Spinal cord (tissue), 9 donors: ENCODE measurements at regions not wholly inside any gene's neighbourhood (a gene's known extent, or its start where the extent isn't known, plus 50 kb on each side); places are given as distances from the start of the nearest gene placed in this dataset.

ENCODE experiments used
- DNase-seq, 6 donors: peaks; one replicate each; pipeline versions ENCODE4 v3.0.0 to v3.0.0-alpha.2; 2013 to 2015; ENCODE audit warnings: low spot score in 6 of 6, low read depth in 4 of 6
- H3K27ac ChIP-seq: one replicate; pipeline ENCODE4 v1.5.1; 2013; ENCODE audit warnings: low read depth, low read length, control low read depth
- H3K27me3 ChIP-seq: one replicate; pipeline ENCODE4 v1.6.1; 2013; ENCODE audit warnings: low read length; ENCODE audit not compliant: control insufficient read depth, insufficient read depth
- H3K36me3 ChIP-seq: one replicate; pipeline ENCODE4 v1.6.1; 2013; ENCODE audit warnings: low read length; ENCODE audit not compliant: control insufficient read depth, insufficient read depth
- H3K4me1 ChIP-seq: one replicate; pipeline ENCODE4 v1.6.1; 2013; ENCODE audit warnings: low read length; ENCODE audit not compliant: control insufficient read depth, insufficient read depth
- H3K4me3 ChIP-seq: one replicate; pipeline ENCODE4 v1.5.1; 2013; ENCODE audit warnings: low read depth, low read length, control low read depth
- H3K9me3 ChIP-seq: one replicate; pipeline ENCODE4 v1.6.1; 2013; ENCODE audit warnings: low read length; ENCODE audit not compliant: control insufficient read depth, insufficient read depth
- WGBS: methylation state at CpG from one replicate; pipeline ENCODE4 v1.1.5; 2013; ENCODE audit warnings: missing lambda C conversion rate; ENCODE audit not compliant: insufficient coverage; 5-methylcytosine and 5-hydroxymethylcytosine counted together
- donor health status: healthy.

DNA sequence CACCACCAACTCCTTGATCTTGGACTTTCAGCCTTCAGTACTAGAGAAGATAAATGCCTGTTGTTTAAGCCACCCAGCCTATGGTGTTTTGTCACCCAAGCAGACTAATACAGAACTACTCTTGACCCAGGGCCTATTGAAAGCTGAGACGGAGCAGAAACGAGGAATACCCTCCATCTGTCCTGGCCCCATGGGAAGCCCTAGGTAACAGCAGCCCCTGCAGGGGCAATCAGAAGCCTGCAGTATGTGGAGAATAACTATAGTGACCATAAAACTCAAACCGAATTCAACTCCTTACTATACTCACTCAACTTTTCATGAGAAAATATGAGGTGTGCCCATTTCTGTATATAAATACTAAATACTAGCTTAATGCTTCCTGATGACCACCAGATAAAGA, 307.4 kb downstream of the NUAK1 start:
- Histone ChIP-seq H3K27me3 (no peaks in the 10 kb centered on the region), H3K9me3 (no peaks in the 10 kb centered on the region), H3K27ac (no peak overlapping the region), H3K36me3 (no peaks in the 10 kb centered on the region), H3K4me1 (no peaks in the 10 kb centered on the region), H3K4me3 (no peak overlapping the region)
- no CpG with 5 or more reads among the region's 3 CpGs for WGBS
- no peak for DNase-seq

DNA sequence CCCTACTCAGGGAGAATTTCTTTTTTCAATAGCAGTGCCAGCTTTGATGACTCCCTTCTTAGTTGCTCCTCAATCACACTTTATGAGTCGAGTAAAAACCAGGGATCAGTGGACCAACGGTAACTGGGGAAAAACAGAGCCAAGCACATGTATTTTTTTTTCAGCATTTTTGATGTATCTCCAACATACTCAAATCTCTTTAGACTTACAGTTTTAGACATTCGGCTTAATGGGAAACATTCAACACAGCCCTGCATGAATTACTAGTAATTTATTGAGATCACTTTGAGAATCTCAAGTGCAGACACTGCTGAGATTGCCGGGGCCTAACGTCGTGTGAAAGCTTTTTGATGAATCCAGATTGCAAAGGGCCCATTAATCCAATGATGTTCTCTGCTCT, 306.7 kb downstream of the NUAK1 start:
- Histone ChIP-seq H3K27ac (no peak overlapping the region), H3K27me3 (no peaks in the 10 kb centered on the region), H3K9me3 (no peaks in the 10 kb centered on the region), H3K36me3 (no peaks in the 10 kb centered on the region), H3K4me1 (no peaks in the 10 kb centered on the region), H3K4me3 (no peak overlapping the region)
- DNase-seq: peak in 2 of 6 donors; percentile 17 to 75
- WGBS: 78% methylated on average over 5 of the region's 6 CpGs

DNA sequence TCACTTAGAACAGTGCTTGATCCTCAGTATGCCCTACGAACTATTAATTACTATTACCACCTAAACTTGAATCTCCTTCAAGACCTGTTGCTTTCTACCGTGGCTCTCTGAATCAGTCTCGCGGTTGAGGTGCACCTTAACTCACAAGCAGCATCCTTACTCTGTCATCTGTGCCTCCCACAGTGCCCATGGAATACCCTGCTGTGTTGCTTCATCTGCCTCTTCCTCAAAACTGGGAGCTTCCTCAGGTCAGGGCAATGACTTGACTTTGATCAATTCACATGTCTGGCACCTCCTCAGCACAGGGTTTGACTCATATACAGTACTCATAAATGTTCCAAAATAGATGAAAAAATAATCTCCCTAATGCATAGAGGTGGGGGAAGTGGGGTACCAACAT, 305.9 kb downstream of the NUAK1 start:
- Histone ChIP-seq H3K4me1 (no peaks in the 10 kb centered on the region), H3K9me3 (no peaks in the 10 kb centered on the region), H3K27ac (no peak overlapping the region), H3K27me3 (no peaks in the 10 kb centered on the region), H3K4me3 (no peak overlapping the region), H3K36me3 (no peaks in the 10 kb centered on the region)
- DNase-seq: no peak
- 94% methylated on average over 4 of the region's 4 CpGs for WGBS

DNA sequence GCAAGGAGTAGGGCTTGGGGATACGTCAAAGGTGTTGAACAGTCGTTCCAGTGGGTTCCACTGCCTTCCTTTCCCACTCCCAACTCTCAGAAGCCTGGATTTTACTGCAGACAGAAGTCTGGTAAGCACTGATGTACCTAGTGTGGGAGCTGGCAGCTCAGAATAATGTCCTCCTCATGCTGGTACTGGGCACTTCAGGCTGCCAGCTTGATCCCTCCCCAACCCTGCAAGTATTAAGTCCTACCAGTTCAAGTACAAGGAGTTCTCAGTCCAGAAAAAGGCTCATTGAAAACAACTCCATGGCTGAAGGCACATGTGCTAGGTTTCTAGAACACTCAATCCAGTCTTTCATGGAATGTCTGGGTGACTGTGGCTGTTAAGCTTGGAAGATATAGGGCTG, 304.3 kb downstream of the NUAK1 start:
- no peak for DNase-seq
- WGBS: no CpG with 5 or more reads among the region's 2 CpGs
- no peak overlapping the region for H3K27ac ChIP-seq
- H3K36me3 ChIP-seq: no peaks in the 10 kb centered on the region
- no peaks in the 10 kb centered on the region for H3K4me1 ChIP-seq
- H3K4me3 ChIP-seq: no peak overlapping the region
- H3K9me3 ChIP-seq: no peaks in the 10 kb centered on the region
- no peaks in the 10 kb centered on the region for H3K27me3 ChIP-seq

DNA sequence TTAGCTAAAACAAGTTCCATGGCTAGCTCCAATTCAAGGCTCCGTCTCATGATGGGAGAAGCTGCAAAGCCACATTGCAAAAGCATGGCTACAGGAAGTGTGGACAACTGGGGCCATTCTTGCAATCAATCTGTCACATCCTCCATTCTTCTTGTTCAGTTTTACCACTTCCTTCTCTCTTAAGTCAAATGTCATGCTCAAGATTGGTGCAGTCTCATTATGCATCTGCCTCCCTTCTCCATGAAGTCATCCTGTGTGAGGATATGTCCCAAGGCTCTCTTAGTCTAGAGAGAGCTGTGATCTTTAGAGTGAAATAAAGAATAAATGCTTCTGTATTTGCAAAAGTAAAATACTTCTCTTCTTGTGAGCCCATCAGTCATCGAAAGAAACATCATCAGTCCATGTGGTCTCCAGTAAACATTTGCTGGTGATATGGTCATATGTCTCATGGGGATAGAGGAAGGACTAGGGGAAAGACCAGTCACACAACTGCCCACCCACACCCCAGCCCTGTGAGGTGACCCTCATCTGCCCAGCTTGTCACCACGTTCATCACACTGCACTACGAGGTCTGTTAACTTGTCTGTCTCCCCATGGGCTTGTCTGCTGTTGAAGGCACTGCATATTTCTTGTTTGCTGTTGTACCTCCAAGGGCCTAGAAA, 303.0 kb downstream of the NUAK1 start:
- 92% methylated on average over 3 of the region's 4 CpGs for WGBS
- H3K27me3 ChIP-seq: no peaks in the 10 kb centered on the region
- H3K9me3 ChIP-seq: no peaks in the 10 kb centered on the region
- no peaks in the 10 kb centered on the region for H3K4me1 ChIP-seq
- no peak for DNase-seq
- no peaks in the 10 kb centered on the region for H3K36me3 ChIP-seq
- H3K4me3 ChIP-seq: no peak overlapping the region
- no peak overlapping the region for H3K27ac ChIP-seq

DNA sequence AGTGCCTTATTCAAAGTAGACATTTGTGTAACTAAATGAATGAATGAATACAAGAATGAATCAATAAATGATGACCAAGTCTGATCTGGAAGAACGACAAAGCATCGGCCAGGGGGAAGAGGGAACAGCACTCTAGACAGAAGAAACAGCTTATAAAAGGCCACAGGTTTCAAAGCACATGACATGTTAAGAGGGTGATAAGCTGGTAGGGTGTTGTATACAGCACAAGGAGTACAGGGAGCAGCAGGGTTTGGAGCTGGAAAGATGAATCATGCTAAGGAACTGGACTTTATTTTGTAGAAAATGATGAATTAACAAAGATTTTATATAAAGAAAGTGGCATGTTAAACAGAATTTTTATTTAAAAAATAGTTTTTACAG, 302.5 kb downstream of the NUAK1 start:
- no peak overlapping the region for H3K4me3 ChIP-seq
- no peak for DNase-seq
- WGBS: 79% methylated on average over 2 of the region's 2 CpGs

DNA sequence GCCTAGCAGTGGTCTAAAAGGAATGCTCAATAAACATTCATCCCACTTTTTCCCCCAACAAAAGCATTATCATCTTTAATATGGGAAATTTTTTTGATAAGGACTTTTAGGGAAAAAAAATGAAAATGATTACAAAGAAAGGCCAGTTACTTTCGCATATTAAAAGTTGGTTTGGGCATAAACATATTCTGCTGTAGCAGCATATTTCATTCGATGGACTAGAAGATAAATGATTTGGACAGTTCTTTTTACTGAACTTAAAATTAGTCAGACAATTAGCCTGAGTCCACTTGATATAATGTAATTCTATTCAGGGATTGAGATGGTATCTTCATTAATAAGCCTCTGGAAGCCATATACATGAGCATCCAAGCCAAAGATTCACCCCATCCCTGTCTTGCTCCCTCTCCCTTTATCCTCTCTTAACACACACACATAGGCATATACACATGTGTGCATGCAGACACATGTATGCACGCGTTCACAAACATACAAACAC, 299.1 kb downstream of the NUAK1 start:
- Histone ChIP-seq H3K4me3 (no peak overlapping the region), H3K4me1 (peaks cover 6% of the 10 kb centered on the region), H3K27me3 (no peaks in the 10 kb centered on the region), H3K9me3 (no peaks in the 10 kb centered on the region), H3K36me3 (no peaks in the 10 kb centered on the region), H3K27ac (no peak overlapping the region)
- DNase-seq: no peak
- no CpG with 5 or more reads among the region's 4 CpGs for WGBS

More for the DNA sequence above, 302.5 kb downstream of the NUAK1 start:
- no peak overlapping the region for H3K27ac ChIP-seq
- H3K27me3 ChIP-seq: no peaks in the 10 kb centered on the region
- H3K9me3 ChIP-seq: no peaks in the 10 kb centered on the region
- no peaks in the 10 kb centered on the region for H3K36me3 ChIP-seq
- no peaks in the 10 kb centered on the region for H3K4me1 ChIP-seq

DNA sequence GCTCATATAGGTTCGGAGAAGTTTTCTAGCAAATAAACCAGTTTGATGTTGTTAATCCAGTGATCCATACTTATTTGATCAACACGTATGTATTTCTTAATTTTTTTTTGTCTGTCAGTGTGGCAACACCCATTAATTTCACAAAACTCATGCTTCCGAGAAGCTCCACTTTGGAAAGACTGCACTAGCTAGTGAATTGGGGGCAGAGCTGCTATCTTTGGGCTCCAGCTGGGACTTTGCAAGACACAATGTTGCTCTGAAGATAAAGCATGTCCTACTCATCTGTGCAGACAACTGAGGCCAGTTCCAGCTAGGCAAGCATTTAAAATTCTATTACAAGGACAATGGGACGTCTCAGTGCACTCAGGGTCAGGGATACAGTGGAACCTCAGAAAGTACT, 298.4 kb downstream of the NUAK1 start:
- Histone ChIP-seq H3K9me3 (no peaks in the 10 kb centered on the region), H3K27me3 (no peaks in the 10 kb centered on the region), H3K4me3 (no peak overlapping the region), H3K27ac (no peak overlapping the region), H3K4me1 (peaks cover 6% of the 10 kb centered on the region), H3K36me3 (no peaks in the 10 kb centered on the region)
- WGBS: 89% methylated on average over 2 of the region's 4 CpGs
- DNase-seq: no peak

DNA sequence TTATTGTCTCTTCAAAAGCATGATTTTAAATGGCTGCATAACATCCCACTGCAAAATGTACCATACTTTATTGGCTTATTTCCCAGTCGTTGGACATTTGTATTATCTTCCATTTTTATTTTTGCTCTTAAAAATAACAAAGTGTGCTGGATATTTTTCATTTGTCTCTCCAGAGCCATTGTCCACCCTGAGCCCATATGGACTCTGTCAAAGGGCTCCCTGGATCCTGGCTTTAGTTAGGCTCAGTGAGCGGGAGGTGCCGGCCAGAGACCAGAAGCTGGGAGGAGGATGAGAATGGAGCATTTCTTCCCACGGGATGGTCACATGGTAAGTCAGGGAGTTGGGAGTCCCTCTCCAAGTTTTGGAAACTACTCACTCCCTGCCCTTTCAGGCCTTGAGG, 296.9 kb downstream of the NUAK1 start:
- Histone ChIP-seq H3K27ac (no peak overlapping the region), H3K36me3 (no peaks in the 10 kb centered on the region), H3K4me3 (no peak overlapping the region), H3K4me1 (peaks cover 6% of the 10 kb centered on the region), H3K27me3 (no peaks in the 10 kb centered on the region), H3K9me3 (peaks cover 3% of the 10 kb centered on the region)
- no CpG with 5 or more reads among the region's 4 CpGs for WGBS
- no peak for DNase-seq

DNA sequence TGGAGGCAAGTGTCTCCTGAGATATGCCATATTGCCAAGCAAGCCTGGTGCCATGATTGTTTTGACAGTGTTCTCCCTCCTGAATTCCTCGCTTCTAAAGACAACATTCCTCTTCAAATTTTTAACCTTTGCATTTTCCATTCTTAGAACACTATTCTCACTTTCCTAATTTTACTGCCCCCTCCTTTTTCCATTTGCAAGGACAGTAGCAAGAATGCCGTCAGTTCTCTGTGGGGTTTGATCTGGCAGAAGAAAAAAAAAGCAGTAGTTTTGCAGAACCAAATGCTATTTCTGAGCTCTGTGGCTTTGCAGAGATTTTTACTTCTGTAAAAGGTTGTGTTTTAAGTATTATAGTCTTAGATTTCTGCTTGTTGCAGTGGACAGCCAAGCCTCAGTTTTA, 295.2 kb downstream of the NUAK1 start:
- Histone ChIP-seq H3K4me3 (no peak overlapping the region), H3K4me1 (peaks cover 6% of the 10 kb centered on the region), H3K9me3 (peaks cover 3% of the 10 kb centered on the region), H3K27ac (no peak overlapping the region), H3K27me3 (no peaks in the 10 kb centered on the region), H3K36me3 (no peaks in the 10 kb centered on the region)
- no peak for DNase-seq
- WGBS: 83% methylated on average over 1 of the region's 2 CpGs
